HepG2 (cell line): ENCODE measurements at regions not wholly inside any gene's neighbourhood (a gene's known extent, or its start where the extent isn't known, plus 50 kb on each side); places are given as distances from the start of the nearest gene placed in this dataset.

Experiments used
- ARID2 ChIP-seq: sonication (generic); formaldehyde crosslinking; IDR thresholded peaks from 2 replicates; pipeline ENCODE4 v1.8.1; 2022; ENCODE audit warnings: mild to moderate bottlenecking, missing genetic modification reagents, borderline replicate concordance
- CREM ChIP-seq, 2 experiments: sonication (generic) in 1 of 2; formaldehyde crosslinking in 1 of 2; IDR thresholded peaks; 2 replicates each; pipeline versions ENCODE4 v1.4.0 to v1.6.1; 2016 to 2020; ENCODE audit warnings: antibody characterized with exemption in 1 of 2, mild to moderate bottlenecking in 1 of 2, missing genetic modification reagents in 1 of 2
- FOSL2 ChIP-seq: sonication (generic); formaldehyde crosslinking; IDR thresholded peaks from 2 replicates; pipeline ENCODE4 v1.4.0; 2020; ENCODE audit warnings: missing genetic modification reagents
- FOXP1 ChIP-seq, 2 experiments: fragments of 450-650 bp in 1 of 2; IDR thresholded peaks; 2 replicates each; pipeline ENCODE4 v1.6.1; 2017 to 2018; ENCODE audit warnings: antibody characterized with exemption in 1 of 2
- HMG20A ChIP-seq: IDR thresholded peaks from 2 replicates; pipeline ENCODE4 v1.6.1; 2016; ENCODE audit warnings: borderline replicate concordance
- MLLT10 ChIP-seq: sonication (generic); formaldehyde crosslinking; IDR thresholded peaks from 2 replicates; pipeline ENCODE4 v1.4.0; 2020; ENCODE audit warnings: missing genetic modification reagents
- PHF8 ChIP-seq: sonication (generic); formaldehyde crosslinking; IDR thresholded peaks from 2 replicates; pipeline ENCODE4 v1.5.0; 2020; ENCODE audit warnings: missing genetic modification reagents
- THAP11 ChIP-seq: IDR thresholded peaks from 2 replicates; pipeline ENCODE4 v1.6.1; 2016; ENCODE audit warnings: missing biosample characterization, missing genetic modification reagents
- ZIK1 ChIP-seq: sonication (generic); formaldehyde crosslinking; IDR thresholded peaks from 2 replicates; pipeline ENCODE4 v1.5.0; 2020; ENCODE audit warnings: mild to moderate bottlenecking, low read depth, missing genetic modification reagents, borderline replicate concordance
- ZNF124 ChIP-seq: sonication (generic); formaldehyde crosslinking; IDR thresholded peaks from 2 replicates; pipeline ENCODE4 v1.4.0; 2020; ENCODE audit warnings: missing genetic modification reagents
- ZNF441 ChIP-seq: sonication (generic); formaldehyde crosslinking; IDR thresholded peaks from 2 replicates; pipeline ENCODE4 v1.7.0; 2021; ENCODE audit warnings: missing genetic modification reagents, borderline replicate concordance
- ZNF598 ChIP-seq: sonication (generic); formaldehyde crosslinking; IDR thresholded peaks from 2 replicates; pipeline ENCODE4 v1.5.1; 2020; ENCODE audit warnings: mild to moderate bottlenecking, missing genetic modification reagents, borderline replicate concordance
- TF ChIP-seq, protein P1 (sequence below): IDR thresholded peaks from 2 replicates; pipeline ENCODE4 v1.6.1; 2018; ENCODE audit warnings: missing genetic modification reagents, mild to moderate bottlenecking, missing compliant biosample characterization

DNA sequence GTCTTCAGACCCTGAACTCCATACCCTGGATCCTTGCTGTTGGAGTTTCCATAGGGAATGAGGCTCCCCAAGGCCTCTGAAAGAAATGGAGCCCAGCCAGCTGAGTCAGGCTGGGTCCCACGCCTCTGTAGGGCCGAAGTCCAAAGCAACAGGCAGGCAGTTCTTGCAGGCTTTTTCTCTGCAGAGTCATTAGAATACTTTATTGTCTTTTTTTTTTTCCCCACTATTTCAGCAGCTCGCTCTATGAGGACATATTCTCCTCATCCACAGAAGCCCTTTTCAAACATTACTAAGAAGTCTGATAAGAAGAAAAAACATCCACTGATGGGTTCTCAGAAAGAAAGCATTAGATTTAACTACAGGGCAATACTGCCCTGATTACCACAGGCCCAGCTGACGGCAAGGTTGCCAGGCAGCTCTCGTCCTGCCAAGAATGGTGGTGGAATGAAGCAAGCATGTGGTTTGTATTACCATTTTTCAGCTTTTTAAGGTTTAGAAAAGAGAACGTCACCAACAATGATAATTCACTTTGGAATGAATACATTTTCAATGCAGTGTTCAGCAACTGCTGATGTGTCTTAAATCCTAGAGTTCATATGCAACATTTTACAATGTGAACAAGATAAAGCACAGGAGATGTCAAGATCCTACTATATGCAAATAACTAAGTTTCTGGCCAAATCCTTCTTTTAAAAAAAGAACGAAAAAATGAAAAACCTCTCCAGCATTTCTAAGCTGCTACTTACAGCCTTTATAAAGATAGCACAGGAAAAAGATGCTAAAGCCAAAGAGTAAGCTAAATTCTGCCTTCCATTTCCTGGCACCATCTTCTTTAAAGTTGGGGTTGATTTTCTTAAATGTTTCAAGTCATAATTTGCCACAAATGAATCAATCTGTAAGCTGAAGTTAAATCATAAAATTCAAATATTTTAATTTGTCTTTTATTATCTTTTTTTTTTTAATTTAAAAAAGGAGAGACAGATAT lies 223.6 kb upstream of the CITED2 start (continued):
- 0 out of 2 replicates have a peak, but pooled peaks have one; percentile 22 for TF ChIP-seq PHF8
- TF ChIP-seq ZIK1 (CRISPR knock-in tag) = no peak
- TF ChIP-seq MLLT10 (CRISPR knock-in tag) = no peak
- peak; percentile 28; the same call in 1 of the 2 replicates for TF ChIP-seq THAP11 (CRISPR knock-in tag)
- no peak for TF ChIP-seq FOXP1 (IDR thresholded peaks at IDR 0.05)
- peak; percentile 30; the same call in 1 of the 2 replicates for TF ChIP-seq FOXP1 (CRISPR knock-in tag; IDR thresholded peaks at IDR 0.05)
- peak; percentile 86 for TF ChIP-seq FOSL2 (CRISPR knock-in tag)
- TF ChIP-seq CREM (IDR thresholded peaks at IDR 0.05) = peak; percentile 19; the same call in 1 of the 2 replicates
- no peak for TF ChIP-seq CREM (CRISPR knock-in tag; IDR thresholded peaks at IDR 0.05)
- TF ChIP-seq ZNF441 (CRISPR knock-in tag) = peak; percentile 54; the same call in 1 of the 2 replicates
- TF ChIP-seq, protein P1, sequence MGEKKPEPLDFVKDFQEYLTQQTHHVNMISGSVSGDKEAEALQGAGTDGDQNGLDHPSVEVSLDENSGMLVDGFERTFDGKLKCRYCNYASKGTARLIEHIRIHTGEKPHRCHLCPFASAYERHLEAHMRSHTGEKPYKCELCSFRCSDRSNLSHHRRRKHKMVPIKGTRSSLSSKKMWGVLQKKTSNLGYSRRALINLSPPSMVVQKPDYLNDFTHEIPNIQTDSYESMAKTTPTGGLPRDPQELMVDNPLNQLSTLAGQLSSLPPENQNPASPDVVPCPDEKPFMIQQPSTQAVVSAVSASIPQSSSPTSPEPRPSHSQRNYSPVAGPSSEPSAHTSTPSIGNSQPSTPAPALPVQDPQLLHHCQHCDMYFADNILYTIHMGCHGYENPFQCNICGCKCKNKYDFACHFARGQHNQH (CRISPR knock-in tag) = peak; percentile 36
- peak; percentile 53; the same call in 1 of the 2 replicates for TF ChIP-seq ZNF598 (CRISPR knock-in tag)
- peak; percentile 55; the same call in 1 of the 2 replicates for TF ChIP-seq HMG20A
- TF ChIP-seq ARID2 (CRISPR knock-in tag) = peak; percentile 30; the same call in 1 of the 2 replicates
- 0 out of 2 replicates have a peak, but pooled peaks have one; percentile 51 for TF ChIP-seq ZNF124
